HG03469 (cell line): ENCODE measurements at regions not wholly inside any gene's neighbourhood (a gene's known extent, or its start where the extent isn't known, plus 50 kb on each side); places are given as distances from the start of the nearest gene placed in this dataset.
"Not testable (repeated sequence)": the region's sequence is repeated elsewhere in the genome, so short reads cannot be mapped to it uniquely, and the experiment has no call there.

ENCODE experiments used
- ATAC-seq: cut with Tn5 transposase; IDR thresholded peaks from one replicate; pipeline ENCODE4 v1.9.1; 2021; ENCODE audit warnings: mild to moderate bottlenecking, moderate library complexity, moderate number of reproducible peaks; ENCODE audit not compliant: unreplicated experiment

DNA sequence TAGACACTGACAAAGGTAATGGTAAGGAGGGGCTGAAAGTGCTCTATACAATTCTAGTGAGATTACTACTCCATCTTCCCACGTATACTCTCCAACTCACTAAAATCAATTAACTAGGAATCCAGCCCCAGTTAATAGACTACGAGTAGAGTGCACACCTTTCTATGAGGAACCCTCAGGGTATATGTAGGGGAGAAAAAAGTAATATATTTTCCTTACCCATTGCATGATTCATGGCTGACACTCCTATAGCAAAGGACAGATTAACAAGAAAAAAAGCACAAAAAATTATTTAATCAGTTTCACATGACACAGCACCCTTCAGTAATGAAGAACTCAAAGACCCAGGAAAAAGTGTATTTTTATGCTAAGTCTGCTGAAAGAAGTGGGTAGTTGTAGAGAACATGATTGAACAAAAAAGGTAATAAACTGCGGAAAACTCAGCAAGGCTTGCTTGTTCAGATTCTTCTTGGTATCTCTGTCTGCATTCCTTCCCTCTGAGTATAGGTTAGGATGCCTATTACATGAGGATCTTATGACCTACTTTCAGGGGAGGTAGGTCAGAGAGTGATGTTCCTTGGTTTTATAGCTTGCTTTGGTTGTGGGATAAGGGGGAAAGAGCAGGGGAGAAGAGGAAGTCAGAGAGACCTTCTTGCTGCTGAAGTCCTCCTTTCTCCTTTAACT is 342.0 kb upstream of the DLGAP1 start:
- ATAC-seq = no peak

GRCh38 chr18:4789506-4789905 is 334.4 kb upstream of the DLGAP1 start:
- no peak for ATAC-seq

GRCh38 chr18:4781873-4782272 is 326.8 kb upstream of the DLGAP1 start:
- no peak for ATAC-seq

DNA sequence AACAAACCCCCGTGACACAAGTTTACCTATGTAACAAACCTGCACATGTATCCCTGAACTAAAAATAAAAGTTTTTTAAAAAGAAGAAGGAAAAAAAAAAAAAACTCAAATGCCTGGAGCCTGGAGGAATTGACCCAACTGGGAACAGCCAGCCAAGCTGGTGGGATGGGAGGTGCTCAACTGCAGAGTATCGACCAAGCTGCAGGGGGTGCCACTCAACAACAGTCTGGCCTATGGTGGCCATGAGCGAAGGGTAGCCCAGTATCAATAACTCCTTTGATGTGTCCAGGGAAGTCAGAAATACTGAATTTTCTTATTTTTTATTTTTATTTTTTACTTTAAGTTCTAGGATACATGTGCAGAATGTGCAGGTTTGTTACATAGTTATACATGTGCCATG is 310.3 kb upstream of the DLGAP1 start:
- no peak for ATAC-seq

DNA sequence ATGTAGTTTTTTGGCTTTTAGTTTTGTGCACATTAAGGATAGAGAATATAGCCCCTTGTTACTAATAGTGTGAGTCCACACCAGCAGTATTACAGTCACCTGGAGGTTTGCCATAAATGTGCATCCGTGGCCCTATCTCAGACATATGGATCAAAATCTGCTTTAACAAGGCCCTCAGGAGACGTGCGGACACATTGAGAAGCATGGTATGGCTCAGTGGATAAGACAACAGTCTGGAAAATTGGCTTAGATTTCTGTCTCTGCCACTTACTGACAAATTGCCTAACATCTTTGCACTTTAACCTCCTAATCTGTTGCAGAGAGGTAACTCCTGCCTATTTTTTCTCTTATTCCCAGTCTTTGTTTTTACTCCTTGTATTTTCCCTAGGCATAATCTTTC is 307.2 kb upstream of the DLGAP1 start:
- ATAC-seq = no peak

GRCh38 chr18:4758980-4759379 is 303.9 kb upstream of the DLGAP1 start:
- no peak for ATAC-seq

DNA sequence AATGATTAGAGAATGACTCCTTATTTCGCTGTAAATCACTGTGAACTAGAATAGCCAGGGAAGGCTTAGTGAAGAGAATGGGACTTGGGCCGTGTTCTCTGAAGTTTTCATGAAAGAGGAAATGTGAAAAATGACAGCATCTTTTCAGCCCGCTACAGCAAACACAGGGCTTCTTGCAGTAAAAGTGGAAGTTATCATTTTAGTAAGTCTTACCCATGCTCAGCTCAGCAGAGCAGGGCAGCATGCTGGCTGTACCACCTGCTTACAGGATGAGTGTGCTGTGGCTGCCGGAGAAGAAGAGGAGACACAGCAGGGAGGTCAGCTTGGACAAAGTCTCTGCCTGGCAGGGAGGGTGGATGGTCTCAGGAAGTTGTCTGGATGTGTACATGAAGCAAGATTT is 300.7 kb upstream of the DLGAP1 start:
- ATAC-seq = no peak

DNA sequence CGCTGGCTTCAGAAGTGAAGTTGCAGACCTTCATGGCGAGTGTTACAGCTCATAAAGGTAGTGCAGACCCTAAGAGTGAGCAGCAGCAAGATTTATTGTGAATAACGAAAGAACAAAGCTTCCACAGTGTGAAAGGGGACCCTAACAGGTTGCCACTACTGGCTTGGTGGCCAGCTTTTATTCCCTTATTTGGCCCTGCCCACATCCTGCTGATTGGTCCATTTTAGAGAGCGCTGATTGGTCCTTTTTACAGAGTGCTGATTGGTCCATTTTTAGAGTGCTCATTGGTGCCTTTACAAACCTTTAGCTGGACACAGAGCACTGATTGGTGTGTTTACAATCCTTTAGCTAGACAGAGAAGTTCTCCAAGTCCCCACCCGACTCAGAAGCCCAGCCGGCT is 298.0 kb upstream of the DLGAP1 start:
- ATAC-seq = not testable (repeated sequence)

GRCh38 chr18:4751523-4751922 is 296.4 kb upstream of the DLGAP1 start:
- ATAC-seq = no peak

DNA sequence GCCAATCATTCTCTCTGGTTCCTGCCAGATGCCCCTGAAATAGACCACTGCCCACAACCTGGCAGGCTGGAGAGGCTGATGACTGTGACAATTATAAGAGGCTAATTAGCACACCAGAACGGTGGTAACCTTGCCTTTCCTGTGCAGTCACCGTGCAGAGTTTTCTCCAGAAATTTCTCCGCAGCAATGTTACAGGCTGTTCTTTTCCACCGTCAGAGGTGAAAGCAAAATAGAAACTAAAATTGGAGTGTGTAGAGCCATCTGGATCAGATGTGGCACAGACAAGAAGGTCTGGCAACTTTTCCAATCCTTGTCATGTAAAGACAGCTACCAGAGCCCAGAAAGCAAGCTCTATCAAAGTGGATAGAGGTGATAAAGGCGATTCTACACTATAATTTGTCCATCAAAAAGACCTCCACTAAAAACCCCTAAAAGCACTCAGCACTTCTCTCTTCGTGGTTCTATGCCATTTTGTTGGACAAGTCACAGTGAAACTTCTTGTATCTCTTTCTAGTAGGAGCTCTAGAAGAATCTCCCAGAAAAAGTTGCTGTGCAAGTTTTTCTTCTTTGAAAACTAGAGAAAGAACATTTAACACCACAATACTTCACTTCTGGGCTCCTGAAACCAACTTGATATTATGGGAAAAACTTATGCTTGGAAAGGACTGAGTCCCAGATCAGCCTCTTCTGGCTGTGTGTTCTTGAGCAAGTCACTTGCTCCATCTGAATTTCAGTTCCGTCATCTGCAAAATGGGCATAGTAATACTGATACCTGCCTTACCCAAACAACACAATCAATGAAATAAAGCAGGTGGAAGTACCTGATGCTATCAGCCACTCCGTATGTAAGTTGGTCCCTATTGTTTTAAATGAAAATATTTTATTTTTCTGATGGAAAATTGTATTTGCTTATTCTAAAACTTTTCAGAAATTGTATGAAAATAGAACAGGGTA is 295.6 kb upstream of the DLGAP1 start:
- no peak for ATAC-seq

DNA sequence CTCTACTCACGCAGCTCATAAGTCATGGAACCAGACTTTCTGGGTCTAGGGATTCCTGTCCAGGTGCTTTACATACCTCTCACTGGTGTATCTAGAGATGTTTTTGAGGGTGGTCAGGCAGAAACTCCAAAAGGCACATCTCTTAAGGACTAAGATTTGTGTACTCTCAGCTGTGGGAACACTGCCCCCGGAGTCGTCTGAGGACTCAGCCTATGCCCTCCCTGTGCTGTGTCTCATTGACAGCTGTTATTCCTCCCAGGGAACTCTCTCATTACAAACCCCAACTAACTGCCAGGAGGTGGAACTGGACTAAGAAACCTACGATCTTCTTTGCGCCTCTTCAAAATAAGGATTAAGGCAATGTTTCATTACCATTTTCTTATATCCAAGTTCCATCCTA is 293.9 kb upstream of the DLGAP1 start:
- ATAC-seq = no peak

DNA sequence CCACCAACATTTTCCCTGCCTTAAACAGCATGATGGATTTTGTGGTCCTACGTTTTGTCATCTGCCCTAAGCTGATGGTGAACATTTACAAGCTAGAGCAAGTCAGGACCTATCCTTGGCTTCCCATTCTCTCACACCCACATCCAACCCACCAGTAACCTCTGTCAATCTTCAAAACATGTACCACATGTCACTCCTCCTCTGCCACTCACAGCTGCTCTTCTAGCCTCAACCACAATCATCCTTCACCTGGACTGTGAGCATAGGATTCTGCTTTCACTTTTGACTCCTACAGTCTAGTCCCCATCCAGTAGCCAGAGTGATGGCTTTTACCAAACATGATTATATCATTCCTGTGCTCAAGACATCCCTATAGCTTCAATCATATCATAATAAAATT is 279.8 kb upstream of the DLGAP1 start:
- ATAC-seq = no peak

DNA sequence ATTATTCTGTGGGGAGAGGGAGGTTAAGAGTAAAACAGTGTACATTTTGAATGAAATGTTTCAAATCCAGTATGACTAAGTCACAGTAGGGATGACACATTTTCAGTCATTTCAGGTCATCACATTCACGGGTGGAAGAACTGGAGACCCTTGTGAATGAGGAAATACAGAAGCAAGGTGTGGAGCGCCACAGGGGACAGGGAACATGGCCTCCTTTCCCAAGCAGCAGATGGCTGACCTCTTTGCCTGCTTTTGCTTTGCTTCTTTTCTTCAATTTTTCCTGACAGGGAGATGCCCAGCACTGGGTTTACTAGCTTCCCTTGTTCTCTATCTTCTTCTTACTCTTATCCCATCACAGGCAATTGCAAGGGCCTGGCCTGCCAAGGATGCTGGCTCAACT is 278.9 kb upstream of the DLGAP1 start:
- no peak for ATAC-seq

GRCh38 chr18:4721545-4721944 is 266.4 kb upstream of the DLGAP1 start:
- ATAC-seq = no peak

- ATAC-seq = no peak
Measured at GRCh38 chr18:4720518-4720917, 265.4 kb upstream of the DLGAP1 start.

- ATAC-seq = no peak
Measured at GRCh38 chr18:4705894-4706293, 250.8 kb upstream of the DLGAP1 start.

GRCh38 chr18:4704781-4705180 is 249.7 kb upstream of the DLGAP1 start:
- no peak for ATAC-seq

DNA sequence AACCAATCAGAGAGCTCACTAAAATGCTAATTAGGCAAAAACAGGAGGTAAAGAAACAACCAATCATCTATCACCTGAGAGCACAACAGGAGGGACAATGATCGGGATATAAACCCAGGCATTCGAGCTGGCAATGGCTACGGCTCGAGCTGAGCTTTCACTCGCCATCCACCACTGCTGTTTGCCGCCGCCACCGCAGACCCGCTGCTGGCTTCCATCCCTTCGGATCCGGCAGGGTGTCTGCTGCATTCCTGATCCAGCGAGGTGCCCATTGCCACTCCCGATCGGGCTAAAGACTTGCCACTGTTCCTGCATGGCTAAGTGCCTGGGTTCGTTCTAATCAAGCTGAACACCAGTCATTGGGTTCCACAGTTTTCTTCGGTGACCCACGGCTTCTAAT is 236.7 kb upstream of the DLGAP1 start:
- no peak for ATAC-seq

- not testable (repeated sequence) for ATAC-seq
Measured at GRCh38 chr18:4678685-4679084, 223.6 kb upstream of the DLGAP1 start.

DNA sequence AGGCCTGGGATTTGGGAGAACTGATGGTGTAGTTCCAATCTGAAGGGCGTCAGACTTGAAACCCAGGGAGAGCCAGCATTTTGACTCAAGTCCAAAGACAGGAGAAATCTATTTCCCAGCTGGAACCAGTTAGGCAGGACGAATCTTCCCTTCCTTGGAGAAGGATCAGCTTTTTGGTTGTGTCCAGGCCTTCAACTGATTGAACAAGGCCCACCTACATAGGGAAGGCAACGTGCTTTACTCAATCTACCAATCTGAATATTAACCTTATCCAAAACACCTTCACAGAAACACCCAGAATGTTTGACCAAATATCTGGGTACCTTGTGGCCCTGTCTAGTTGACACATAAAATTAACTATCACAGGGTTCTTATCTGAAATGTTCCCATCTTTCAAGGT is 221.9 kb upstream of the DLGAP1 start:
- ATAC-seq = no peak

GRCh38 chr18:4672162-4672561 is 217.1 kb upstream of the DLGAP1 start:
- no peak for ATAC-seq

- no peak for ATAC-seq
Measured at GRCh38 chr18:4658804-4659203, 203.7 kb upstream of the DLGAP1 start.
